Sigmoid colon (tissue), 6 donors: ENCODE measurements at regions not wholly inside any gene's neighbourhood (a gene's known extent, or its start where the extent isn't known, plus 50 kb on each side); places are given as distances from the start of the nearest gene placed in this dataset.

Source experiments
- DNase-seq: peaks from one replicate; pipeline ENCODE4 v3.0.0-alpha.2; 2019
- H3K27ac ChIP-seq, 4 donors: fragments of 200-600 bp; sonication (generic); one replicate each; pipeline ENCODE4 v1.5.1; 2016 to 2019; ENCODE audit warnings: mild to moderate bottlenecking in 1 of 4
- H3K27me3 ChIP-seq, 3 donors: fragments of 200-600 bp; sonication (generic); one replicate each; pipeline ENCODE4 v1.5.1; 2019; ENCODE audit warnings: mild to moderate bottlenecking in 1 of 3
- H3K36me3 ChIP-seq, 4 donors: fragments of 200-600 bp; sonication (generic); one replicate each; pipeline ENCODE4 v1.5.1; 2016 to 2019
- H3K4me1 ChIP-seq, 4 donors: fragments of 200-600 bp; sonication (generic); one replicate each; pipeline ENCODE4 v1.5.1; 2017 to 2019
- H3K4me3 ChIP-seq, 4 donors: fragments of 200-600 bp; sonication (generic); one replicate each; pipeline ENCODE4 v1.5.1; 2017 to 2019; ENCODE audit warnings: mild to moderate bottlenecking in 2 of 4, moderate library complexity in 1 of 4
- H3K9me3 ChIP-seq, 4 donors: fragments of 200-600 bp in 3 of 4; sonication (generic) in 3 of 4; one replicate each; pipeline versions ENCODE4 v1.5.1 to v1.6.1; 2013 to 2019
- EP300 ChIP-seq, 4 donors: sonication (generic); formaldehyde crosslinking; IDR thresholded peaks; one replicate each; pipeline ENCODE4 v1.6.1; 2017; ENCODE audit warnings: antibody characterized with exemption in 4 of 4
- POLR2A ChIP-seq, 2 donors: fragments of 450-650 bp; IDR thresholded peaks; one replicate each; pipeline ENCODE4 v1.6.1; 2016; ENCODE audit warnings: antibody characterized with exemption in 2 of 2, mild to moderate bottlenecking in 2 of 2, moderate library complexity in 2 of 2
- POLR2AphosphoS5 ChIP-seq, 4 donors: sonication (generic); formaldehyde crosslinking; IDR thresholded peaks; one replicate each; pipeline ENCODE4 v1.6.1; 2017; ENCODE audit warnings: antibody characterized with exemption in 4 of 4
- WGBS, 2 donors: extraction: QIAGEN DNeasy Blood & Tissue Kit; methylation state at CpG; one replicate each; pipeline ENCODE4 v1.1.7; 2013; 5-methylcytosine and 5-hydroxymethylcytosine counted together
- intact Hi-C: fragments of 100-400 bp; cut with DNase I; formaldehyde crosslinking; loops from one replicate; pipeline ENCODE4 v1.15.1; 2023
- TF ChIP-seq, protein P1 (sequence below), 4 experiments: fragments of 450-650 bp in 3 of 4; fragments of 200-600 bp in 1 of 4; IDR thresholded peaks; one replicate each; pipeline ENCODE4 v1.5.1; 2016 to 2019; ENCODE audit warnings: antibody characterized with exemption in 4 of 4, mild to moderate bottlenecking in 3 of 4, moderate library complexity in 2 of 4
- donor health status: healthy with polysubstance abuse.
- donor health status: healthy.

DNA sequence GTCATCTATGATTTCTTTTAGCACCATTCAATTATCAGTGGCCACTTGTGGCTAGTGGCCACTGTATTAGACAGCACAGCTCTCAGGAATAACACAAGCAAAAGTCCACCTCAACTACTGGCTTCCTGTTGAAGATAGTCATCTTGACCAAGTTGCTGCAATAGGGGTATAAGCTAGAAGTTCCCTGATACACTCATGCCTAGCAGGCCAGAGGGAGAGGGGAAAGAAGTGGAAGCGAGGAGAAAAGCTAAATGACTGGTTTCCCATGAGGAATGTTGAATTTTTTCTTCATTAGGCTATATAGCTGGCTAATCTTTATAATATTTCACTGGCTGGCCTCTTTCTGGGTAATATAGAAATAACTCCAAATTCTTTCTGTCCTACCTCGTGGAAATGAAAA is 327.5 kb upstream of the MEOX2 start:
- intact Hi-C loops: no loop called here
- no peak overlapping the region for H3K4me3 ChIP-seq
- WGBS, 2 donors: 86 to 93% methylated on average over 2 of the region's 2 CpGs

DNA sequence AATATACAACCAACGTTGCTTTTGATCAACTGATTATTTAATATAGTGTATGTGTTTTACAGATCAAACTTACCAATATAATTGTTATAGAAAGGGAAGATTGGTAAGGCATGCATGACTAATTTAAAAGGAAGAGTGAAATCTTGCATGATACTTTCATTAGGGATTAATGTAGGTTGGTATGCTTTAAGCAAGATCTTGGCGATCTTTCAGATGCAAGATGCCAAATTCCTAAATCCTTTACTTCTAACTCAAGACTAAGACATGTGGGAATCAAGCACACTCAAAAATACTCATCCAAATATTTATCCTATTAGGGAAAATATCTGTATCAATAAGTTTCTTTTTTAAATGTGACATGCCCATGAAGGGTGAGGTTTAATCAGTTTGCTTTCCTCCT is 321.4 kb upstream of the MEOX2 start:
- Histone ChIP-seq H3K27ac (no peak overlapping the region), H3K9me3 (peaks cover 0 to 3% (median 0%) of the 10 kb centered on the region in 4 donors), H3K4me1 (no peaks in the 10 kb centered on the region), H3K27me3 (no peaks in the 10 kb centered on the region), H3K4me3 (no peak overlapping the region), H3K36me3 (no peaks in the 10 kb centered on the region)
- no peak for DNase-seq
- intact Hi-C loops: no loop called here
- WGBS, 2 donors: 59 to 77% methylated on average over 2 of the region's 2 CpGs
- no peak for TF ChIP-seq EP300 (IDR thresholded peaks at IDR 0.05)
- TF ChIP-seq, protein P1, sequence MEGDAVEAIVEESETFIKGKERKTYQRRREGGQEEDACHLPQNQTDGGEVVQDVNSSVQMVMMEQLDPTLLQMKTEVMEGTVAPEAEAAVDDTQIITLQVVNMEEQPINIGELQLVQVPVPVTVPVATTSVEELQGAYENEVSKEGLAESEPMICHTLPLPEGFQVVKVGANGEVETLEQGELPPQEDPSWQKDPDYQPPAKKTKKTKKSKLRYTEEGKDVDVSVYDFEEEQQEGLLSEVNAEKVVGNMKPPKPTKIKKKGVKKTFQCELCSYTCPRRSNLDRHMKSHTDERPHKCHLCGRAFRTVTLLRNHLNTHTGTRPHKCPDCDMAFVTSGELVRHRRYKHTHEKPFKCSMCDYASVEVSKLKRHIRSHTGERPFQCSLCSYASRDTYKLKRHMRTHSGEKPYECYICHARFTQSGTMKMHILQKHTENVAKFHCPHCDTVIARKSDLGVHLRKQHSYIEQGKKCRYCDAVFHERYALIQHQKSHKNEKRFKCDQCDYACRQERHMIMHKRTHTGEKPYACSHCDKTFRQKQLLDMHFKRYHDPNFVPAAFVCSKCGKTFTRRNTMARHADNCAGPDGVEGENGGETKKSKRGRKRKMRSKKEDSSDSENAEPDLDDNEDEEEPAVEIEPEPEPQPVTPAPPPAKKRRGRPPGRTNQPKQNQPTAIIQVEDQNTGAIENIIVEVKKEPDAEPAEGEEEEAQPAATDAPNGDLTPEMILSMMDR (IDR thresholded peaks at IDR 0.05): no peak
- no peak for TF ChIP-seq POLR2A (IDR thresholded peaks at IDR 0.05)
- no peak for TF ChIP-seq POLR2AphosphoS5 (IDR thresholded peaks at IDR 0.05)

More for the DNA sequence above, 327.5 kb upstream of the MEOX2 start:
- H3K4me1 ChIP-seq: no peaks in the 10 kb centered on the region
- DNase-seq: no peak
- TF ChIP-seq POLR2AphosphoS5 (IDR thresholded peaks at IDR 0.05) (no peak), EP300 (IDR thresholded peaks at IDR 0.05) (no peak), POLR2A (IDR thresholded peaks at IDR 0.05) (no peak)
- TF ChIP-seq, protein P1 (IDR thresholded peaks at IDR 0.05): no peak
- H3K9me3 ChIP-seq: peaks cover 0 to 3% (median 0%) of the 10 kb centered on the region in 4 donors
- no peak overlapping the region for H3K27ac ChIP-seq
- H3K36me3 ChIP-seq: no peaks in the 10 kb centered on the region
- H3K27me3 ChIP-seq: no peaks in the 10 kb centered on the region

DNA sequence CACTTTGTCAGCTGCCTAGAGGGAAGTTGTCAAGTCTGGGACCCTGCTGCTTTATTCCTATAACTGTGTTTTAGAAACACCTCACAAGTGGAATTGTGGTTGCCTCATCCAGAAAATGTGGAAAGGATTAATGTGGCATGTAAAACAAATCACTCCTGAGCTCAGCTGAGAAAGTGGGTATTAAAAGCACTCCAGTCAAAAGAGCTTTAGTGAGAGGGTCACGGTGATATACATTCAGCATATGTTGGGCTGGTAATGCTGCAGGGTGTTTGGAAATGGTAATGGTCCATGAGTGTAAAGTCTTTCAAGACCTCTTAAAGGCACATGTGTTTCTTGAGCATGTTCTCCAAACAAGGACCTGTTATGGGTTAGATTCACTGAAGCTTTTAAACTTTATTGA is 318.2 kb upstream of the MEOX2 start:
- no peak overlapping the region for H3K27ac ChIP-seq
- no peaks in the 10 kb centered on the region for H3K27me3 ChIP-seq
- TF ChIP-seq, protein P1 (IDR thresholded peaks at IDR 0.05): no peak
- TF ChIP-seq POLR2AphosphoS5 (IDR thresholded peaks at IDR 0.05) (no peak), POLR2A (IDR thresholded peaks at IDR 0.05) (no peak), EP300 (IDR thresholded peaks at IDR 0.05) (no peak)
- H3K36me3 ChIP-seq: no peaks in the 10 kb centered on the region
- intact Hi-C loops: no loop called here
- WGBS, 2 donors: 94 to 95% methylated on average over 1 of the region's 1 CpG
- no peak overlapping the region for H3K4me3 ChIP-seq
- no peaks in the 10 kb centered on the region for H3K4me1 ChIP-seq
- no peak for DNase-seq
- no peaks in the 10 kb centered on the region for H3K9me3 ChIP-seq

DNA sequence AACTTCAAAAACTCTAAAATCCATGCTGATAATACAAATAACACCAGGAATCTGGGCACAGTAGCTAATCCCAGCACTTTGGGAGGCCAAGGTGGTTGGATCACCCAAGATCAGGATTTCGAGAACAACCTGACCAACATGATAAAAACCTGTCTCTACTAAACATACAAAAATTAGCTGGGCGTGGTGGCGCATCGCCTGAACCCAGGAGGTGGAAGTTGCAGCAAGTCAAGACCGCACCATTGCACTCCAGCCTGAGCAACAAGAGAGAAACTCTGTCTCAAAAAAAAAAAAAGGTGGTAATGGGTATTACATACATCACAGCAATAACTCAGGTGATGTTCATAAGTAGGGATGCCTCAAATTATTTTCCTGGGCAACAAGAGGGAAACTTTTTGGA is 315.0 kb upstream of the MEOX2 start:
- no peaks in the 10 kb centered on the region for H3K4me1 ChIP-seq
- H3K9me3 ChIP-seq: no peaks in the 10 kb centered on the region
- no peak for DNase-seq
- 93 to 95% methylated on average over 5 of the region's 5 CpGs for WGBS, 2 donors
- intact Hi-C loops: no loop called here
- TF ChIP-seq POLR2AphosphoS5 (IDR thresholded peaks at IDR 0.05): no peak
- TF ChIP-seq, protein P1 (IDR thresholded peaks at IDR 0.05): no peak
- no peak for TF ChIP-seq EP300 (IDR thresholded peaks at IDR 0.05)
- no peak for TF ChIP-seq POLR2A (IDR thresholded peaks at IDR 0.05)
- no peaks in the 10 kb centered on the region for H3K27me3 ChIP-seq
- H3K4me3 ChIP-seq: no peak overlapping the region
- no peaks in the 10 kb centered on the region for H3K36me3 ChIP-seq
- no peak overlapping the region for H3K27ac ChIP-seq

DNA sequence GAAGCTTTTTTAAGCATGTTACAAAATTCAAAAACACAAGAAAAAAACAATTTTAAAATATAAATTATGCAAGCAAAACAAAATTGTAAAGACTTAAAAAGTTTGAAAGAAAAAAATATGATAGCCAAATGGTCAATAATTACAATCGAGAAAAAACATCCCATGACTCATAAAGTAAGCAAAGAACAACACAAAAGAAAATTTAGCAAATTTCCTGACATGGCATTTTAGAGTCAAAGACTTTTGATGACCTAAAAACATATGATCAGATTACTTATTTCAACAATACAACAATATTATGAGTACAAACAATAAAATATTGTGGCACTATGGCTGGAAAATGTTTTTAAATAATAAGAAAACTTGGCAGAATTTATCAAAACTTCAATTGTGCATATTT is 312.1 kb upstream of the MEOX2 start:
- WGBS, 2 donors: 43 to 75% methylated on average over 1 of the region's 1 CpG
- H3K9me3 ChIP-seq: no peaks in the 10 kb centered on the region
- H3K27ac ChIP-seq: no peak overlapping the region
- TF ChIP-seq EP300 (IDR thresholded peaks at IDR 0.05) (no peak), POLR2AphosphoS5 (IDR thresholded peaks at IDR 0.05) (no peak), POLR2A (IDR thresholded peaks at IDR 0.05) (no peak)
- TF ChIP-seq, protein P1 (IDR thresholded peaks at IDR 0.05): no peak
- no peak for DNase-seq
- no peaks in the 10 kb centered on the region for H3K27me3 ChIP-seq
- no peaks in the 10 kb centered on the region for H3K36me3 ChIP-seq
- intact Hi-C loops: no loop called here
- no peaks in the 10 kb centered on the region for H3K4me1 ChIP-seq
- no peak overlapping the region for H3K4me3 ChIP-seq
